ENCODE measurements at regions not wholly inside any gene's neighbourhood (a gene's known extent, or its start where the extent isn't known, plus 50 kb on each side); places are given as distances from the start of the nearest gene placed in this dataset.

- TF ChIP-seq ZNF529 (tag by site-specific recombination; IDR thresholded peaks at IDR 0.05; ENCODE audit: insufficient replicate concordance) (no peak), ZBTB11 (tag by site-specific recombination; conservative IDR thresholded peaks at IDR 0.05; ENCODE audit: low read depth) (no peak), ZNF140 (tag by site-specific recombination; IDR thresholded peaks at IDR 0.05) (no peak), ZNF76 (tag by site-specific recombination; IDR thresholded peaks at IDR 0.05; ENCODE audit: borderline replicate concordance, low read depth) (no peak), OVOL3 (tag by site-specific recombination; IDR thresholded peaks at IDR 0.05) (no peak), ZNF146 (tag by site-specific recombination; IDR thresholded peaks at IDR 0.05) (no peak)
Measured at GRCh38 chr9:24416136-24416535, 129.6 kb downstream of the IZUMO3 start (continued).

GRCh38 chr9:24413651-24414050 lies 132.0 kb downstream of the IZUMO3 start:
- POLR2A ChIA-PET: no interaction called here
- CTCF ChIA-PET: no interaction called here

More at GRCh38 chr9:24413651-24414050, 132.0 kb downstream of the IZUMO3 start:
- Histone ChIP-seq H3K4me3 (ENCODE audit: low read depth, low read length) (no peak overlapping the region), H3K4me1 (ENCODE audit: control insufficient read depth, insufficient read depth, low read length) (no peaks in the 10 kb centered on the region), H3K9me3 (ENCODE audit: control insufficient read depth, insufficient read depth, low read depth, low read length) (no peaks in the 10 kb centered on the region), H3K27ac (ENCODE audit: extremely low read depth, low read depth, low read length) (no peak overlapping the region), H3K36me3 (ENCODE audit: control insufficient read depth in 2 of 2, insufficient read depth in 1 of 2, low read length in 2 of 2) (no peaks in the 10 kb centered on the region)
- TF ChIP-seq MZF1 (tag by site-specific recombination; IDR thresholded peaks at IDR 0.05; ENCODE audit: borderline replicate concordance) (no peak), WT1 (tag by site-specific recombination; IDR thresholded peaks at IDR 0.05) (no peak), ZNF362 (tag by site-specific recombination; IDR thresholded peaks at IDR 0.05) (no peak), RBAK (tag by site-specific recombination; IDR thresholded peaks at IDR 0.05) (no peak), ZNF660 (tag by site-specific recombination; IDR thresholded peaks at IDR 0.05) (no peak), ZNF645 (tag by site-specific recombination; IDR thresholded peaks at IDR 0.05) (no peak), ZNF280D (tag by site-specific recombination; IDR thresholded peaks at IDR 0.05) (no peak), ZBTB21 (tag by site-specific recombination; IDR thresholded peaks at IDR 0.05) (no peak)
